ENCODE measurements at regions not wholly inside any gene's neighbourhood (a gene's known extent, or its start where the extent isn't known, plus 50 kb on each side); places are given as distances from the start of the nearest gene placed in this dataset.

DNA sequence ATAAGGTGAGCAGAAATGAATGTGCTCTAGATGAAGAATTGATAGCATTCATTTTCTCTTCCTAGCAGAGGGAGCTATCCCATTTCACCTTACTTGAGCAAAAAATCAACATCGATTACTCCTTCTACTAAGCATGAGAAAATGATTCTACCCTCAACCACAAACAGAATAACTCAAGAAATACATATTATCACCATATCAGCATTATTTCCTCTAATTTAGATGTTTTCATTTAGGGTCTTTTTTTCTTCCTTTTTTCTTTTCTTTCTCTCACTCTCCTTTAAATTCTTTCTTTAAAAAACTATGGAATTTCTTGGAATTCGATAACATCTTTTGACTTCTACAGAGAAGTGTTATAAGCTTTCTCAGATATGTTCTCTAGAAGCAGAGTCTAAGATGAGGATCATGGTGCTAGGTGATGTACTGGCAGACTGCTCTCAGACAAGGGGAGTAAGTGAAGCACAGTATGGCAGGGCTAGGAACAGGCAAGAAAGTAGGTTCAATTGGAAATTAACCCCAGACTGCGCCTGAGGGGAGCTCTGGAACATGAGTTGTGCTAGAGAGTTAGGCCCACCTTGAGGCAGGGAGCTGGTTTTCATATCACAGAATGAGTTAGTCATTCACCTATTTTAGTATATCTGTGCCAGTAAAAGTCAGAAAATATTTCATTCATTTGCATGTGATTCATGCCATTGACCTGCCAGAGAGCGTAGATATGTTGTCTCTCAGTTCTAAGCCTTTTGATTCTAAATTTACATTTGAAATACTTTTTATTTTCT lies 279.2 kb upstream of the KCNH8 start:
- TF ChIP-seq, protein P1, sequence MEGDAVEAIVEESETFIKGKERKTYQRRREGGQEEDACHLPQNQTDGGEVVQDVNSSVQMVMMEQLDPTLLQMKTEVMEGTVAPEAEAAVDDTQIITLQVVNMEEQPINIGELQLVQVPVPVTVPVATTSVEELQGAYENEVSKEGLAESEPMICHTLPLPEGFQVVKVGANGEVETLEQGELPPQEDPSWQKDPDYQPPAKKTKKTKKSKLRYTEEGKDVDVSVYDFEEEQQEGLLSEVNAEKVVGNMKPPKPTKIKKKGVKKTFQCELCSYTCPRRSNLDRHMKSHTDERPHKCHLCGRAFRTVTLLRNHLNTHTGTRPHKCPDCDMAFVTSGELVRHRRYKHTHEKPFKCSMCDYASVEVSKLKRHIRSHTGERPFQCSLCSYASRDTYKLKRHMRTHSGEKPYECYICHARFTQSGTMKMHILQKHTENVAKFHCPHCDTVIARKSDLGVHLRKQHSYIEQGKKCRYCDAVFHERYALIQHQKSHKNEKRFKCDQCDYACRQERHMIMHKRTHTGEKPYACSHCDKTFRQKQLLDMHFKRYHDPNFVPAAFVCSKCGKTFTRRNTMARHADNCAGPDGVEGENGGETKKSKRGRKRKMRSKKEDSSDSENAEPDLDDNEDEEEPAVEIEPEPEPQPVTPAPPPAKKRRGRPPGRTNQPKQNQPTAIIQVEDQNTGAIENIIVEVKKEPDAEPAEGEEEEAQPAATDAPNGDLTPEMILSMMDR (conservative IDR thresholded peaks at IDR 0.05; ENCODE audit: low read length), result no peak
- no peak for TF ChIP-seq EZH2phosphoT487 (IDR thresholded peaks at IDR 0.05; ENCODE audit: borderline replicate concordance, low read depth, low read length)

Data from OCI-LY7 (cell line).